ENCODE measurements at regions not wholly inside any gene's neighbourhood (a gene's known extent, or its start where the extent isn't known, plus 50 kb on each side); places are given as distances from the start of the nearest gene placed in this dataset.

GRCh38 chr7:13062631-13063030 lies 375.2 kb downstream of the ARL4A start:
- no peak for TF ChIP-seq NFRKB (IDR thresholded peaks at IDR 0.05)
- TF ChIP-seq SP1 (IDR thresholded peaks at IDR 0.05), result no peak
- no peak for TF ChIP-seq BHLHE40 (IDR thresholded peaks at IDR 0.05; ENCODE audit: borderline replicate concordance)
- no peak for TF ChIP-seq FOXM1 (IDR thresholded peaks at IDR 0.05; ENCODE audit: borderline replicate concordance)
- no peak for TF ChIP-seq ARNT (IDR thresholded peaks at IDR 0.05)
- TF ChIP-seq SUZ12 (IDR thresholded peaks at IDR 0.05), result no peak
- TF ChIP-seq ZNF384 (IDR thresholded peaks at IDR 0.05), result no peak
- no peak for TF ChIP-seq TARDBP (IDR thresholded peaks at IDR 0.05)
- TF ChIP-seq L3MBTL2 (conservative IDR thresholded peaks at IDR 0.05), result no peak
- no peak for TF ChIP-seq FOXA1 (IDR thresholded peaks at IDR 0.05)

All from HEK293T (cell line).